Smooth muscle cell (in vitro differentiated cells): ENCODE measurements at regions not wholly inside any gene's neighbourhood (a gene's known extent, or its start where the extent isn't known, plus 50 kb on each side); places are given as distances from the start of the nearest gene placed in this dataset.

ENCODE experiments used
- DNase-seq: peaks from one replicate; lab custom pipeline; 2025; ENCODE audit not compliant: unreplicated experiment; lab: John Stamatoyannopoulos, UW
- H2AFZ ChIP-seq: fragments of 200-600 bp; sonication (generic); 2 replicates; pipeline ENCODE4 v1.6.0; 2016; ENCODE audit warnings: antibody characterized with exemption, low read depth, mild to moderate bottlenecking
- H3F3A ChIP-seq: fragments of 200-600 bp; sonication (generic); 2 replicates; pipeline ENCODE4 v1.6.0; 2017; ENCODE audit warnings: antibody characterized with exemption, low read depth
- H3K27ac ChIP-seq: fragments of 200-600 bp; sonication (generic); 2 replicates; pipeline ENCODE4 v1.5.1; 2016; ENCODE audit warnings: low read depth, mild to moderate bottlenecking
- H3K27me3 ChIP-seq: fragments of 200-600 bp; sonication (generic); 2 replicates; pipeline ENCODE4 v1.6.1; 2016; ENCODE audit warnings: low read depth, mild to moderate bottlenecking
- H3K36me3 ChIP-seq: fragments of 200-600 bp; sonication (generic); 2 replicates; pipeline ENCODE4 v1.5.1; 2016; ENCODE audit warnings: low read depth
- H3K4me1 ChIP-seq: fragments of 200-600 bp; sonication (generic); 2 replicates; pipeline ENCODE4 v1.5.1; 2016; ENCODE audit warnings: low read depth
- H3K4me2 ChIP-seq: fragments of 200-600 bp; sonication (generic); 2 replicates; pipeline ENCODE4 v1.6.0; 2016; ENCODE audit warnings: mild to moderate bottlenecking
- H3K4me3 ChIP-seq: fragments of 200-600 bp; sonication (generic); 2 replicates; pipeline ENCODE4 v1.5.1; 2016; ENCODE audit warnings: mild to moderate bottlenecking
- H3K79me2 ChIP-seq: fragments of 200-600 bp; sonication (generic); 2 replicates; pipeline ENCODE4 v1.6.0; 2016; ENCODE audit warnings: low read depth, mild to moderate bottlenecking
- H3K9ac ChIP-seq: fragments of 200-600 bp; sonication (generic); 2 replicates; pipeline ENCODE4 v1.6.0; 2016; ENCODE audit warnings: low read depth
- H3K9me3 ChIP-seq: fragments of 200-600 bp; sonication (generic); replicated peaks from 2 replicates; pipeline ENCODE4 v1.5.1; 2016; ENCODE audit warnings: low read depth
- H4K20me1 ChIP-seq: fragments of 200-600 bp; sonication (generic); 2 replicates; pipeline ENCODE4 v1.6.0; 2016; ENCODE audit warnings: low read depth
- WGBS: methylation state at CpG from one replicate; pipeline ENCODE4 v1.1.7; 2016; ENCODE audit warnings: low lambda C conversion rate; 5-methylcytosine and 5-hydroxymethylcytosine counted together
- TF ChIP-seq, protein P1 (sequence below): fragments of 200-600 bp; sonication (generic); IDR thresholded peaks from 2 replicates; pipeline ENCODE4 v1.5.1; 2017; ENCODE audit warnings: borderline replicate concordance, mild to moderate bottlenecking, antibody characterized with exemption; ENCODE audit not compliant: insufficient read depth, poor library complexity, severe bottlenecking

DNA sequence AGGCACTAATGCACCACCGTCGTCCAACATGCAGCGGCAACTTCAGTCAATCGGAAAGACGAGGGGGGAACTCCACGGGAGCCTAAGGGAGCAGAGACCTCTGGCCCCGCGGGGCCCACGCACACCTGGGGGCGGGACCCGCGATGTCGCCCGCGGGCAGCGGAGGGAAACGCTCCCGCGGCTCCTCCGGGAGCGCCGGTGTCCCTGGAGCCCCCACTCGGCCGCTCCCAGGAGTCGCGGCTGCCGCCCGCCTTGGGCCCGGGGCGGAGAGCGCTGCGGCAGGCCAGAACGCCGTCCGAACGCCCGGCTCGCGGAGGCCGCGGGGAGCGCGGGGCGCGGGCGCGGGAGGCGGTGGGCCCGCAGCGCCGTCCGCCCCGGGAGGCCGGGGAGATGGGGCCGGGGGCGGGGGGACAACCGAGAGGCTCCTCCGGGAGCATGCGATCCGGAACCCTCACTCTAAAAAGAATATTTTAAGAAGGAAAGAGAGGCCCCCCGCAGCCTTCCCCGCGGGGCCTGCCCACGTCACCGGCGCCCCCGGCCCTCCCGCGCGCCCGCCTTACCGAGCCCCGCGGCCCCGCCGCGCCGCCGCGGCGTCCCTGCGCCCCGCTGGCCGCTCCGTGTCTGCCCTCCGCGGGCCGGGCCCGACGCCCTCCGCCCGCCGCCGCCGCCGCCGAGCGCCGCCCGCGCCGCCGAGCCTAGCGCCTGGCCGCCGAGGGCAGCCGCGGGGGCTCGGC is 86.6 kb upstream of the ARHGAP32 start:
- H3K9ac ChIP-seq, result peak overlapping the region; percentile 32
- H3F3A ChIP-seq, result peaks cover 1% of the 10 kb centered on the region
- peaks cover 48% of the 10 kb centered on the region for H4K20me1 ChIP-seq
- no peak for DNase-seq
- no peaks in the 10 kb centered on the region for H3K36me3 ChIP-seq
- WGBS, result under 1% methylated on average over 34 of the region's 109 CpGs
- H3K27me3 ChIP-seq, result no peaks in the 10 kb centered on the region
- peaks cover 9% of the 10 kb centered on the region for H3K4me1 ChIP-seq
- H3K9me3 ChIP-seq, result no peaks in the 10 kb centered on the region
- peak overlapping the region; percentile 96 for H3K4me2 ChIP-seq
- no peak overlapping the region for H2AFZ ChIP-seq
- TF ChIP-seq, protein P1, sequence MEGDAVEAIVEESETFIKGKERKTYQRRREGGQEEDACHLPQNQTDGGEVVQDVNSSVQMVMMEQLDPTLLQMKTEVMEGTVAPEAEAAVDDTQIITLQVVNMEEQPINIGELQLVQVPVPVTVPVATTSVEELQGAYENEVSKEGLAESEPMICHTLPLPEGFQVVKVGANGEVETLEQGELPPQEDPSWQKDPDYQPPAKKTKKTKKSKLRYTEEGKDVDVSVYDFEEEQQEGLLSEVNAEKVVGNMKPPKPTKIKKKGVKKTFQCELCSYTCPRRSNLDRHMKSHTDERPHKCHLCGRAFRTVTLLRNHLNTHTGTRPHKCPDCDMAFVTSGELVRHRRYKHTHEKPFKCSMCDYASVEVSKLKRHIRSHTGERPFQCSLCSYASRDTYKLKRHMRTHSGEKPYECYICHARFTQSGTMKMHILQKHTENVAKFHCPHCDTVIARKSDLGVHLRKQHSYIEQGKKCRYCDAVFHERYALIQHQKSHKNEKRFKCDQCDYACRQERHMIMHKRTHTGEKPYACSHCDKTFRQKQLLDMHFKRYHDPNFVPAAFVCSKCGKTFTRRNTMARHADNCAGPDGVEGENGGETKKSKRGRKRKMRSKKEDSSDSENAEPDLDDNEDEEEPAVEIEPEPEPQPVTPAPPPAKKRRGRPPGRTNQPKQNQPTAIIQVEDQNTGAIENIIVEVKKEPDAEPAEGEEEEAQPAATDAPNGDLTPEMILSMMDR, result no peak
- H3K4me3 ChIP-seq, result peak overlapping the region; percentile 74
- peaks cover 48% of the 10 kb centered on the region for H3K79me2 ChIP-seq
- peak overlapping the region; percentile 10 for H3K27ac ChIP-seq

DNA sequence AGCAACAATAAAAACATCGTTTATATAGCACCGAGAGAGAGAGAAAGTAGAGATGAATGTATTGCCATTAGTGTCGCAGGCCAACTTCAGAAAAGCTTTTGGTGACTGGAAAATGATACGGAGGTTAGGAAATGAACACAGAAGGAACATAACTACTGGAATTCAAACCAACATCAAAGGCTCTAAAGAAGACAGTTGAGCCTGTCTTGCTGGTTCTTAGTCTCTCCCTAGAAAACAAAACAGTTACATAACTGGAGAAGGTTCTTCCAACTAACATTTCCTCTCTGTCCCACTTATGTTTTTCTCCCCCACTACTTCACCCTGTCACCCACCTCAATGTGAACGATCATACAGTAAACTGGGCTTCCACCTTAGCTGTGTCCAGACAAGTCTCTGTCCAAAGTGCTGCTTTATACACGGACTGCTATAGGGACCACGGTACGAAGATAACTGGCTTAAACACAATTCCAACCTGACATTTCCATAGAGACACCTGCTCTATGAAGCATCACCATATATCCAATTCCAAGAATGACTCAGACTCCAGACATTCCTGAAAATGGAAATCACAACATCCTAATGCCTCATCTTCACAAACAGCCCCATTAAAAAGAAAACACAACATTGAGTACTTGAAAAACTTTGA is 85.2 kb upstream of the ARHGAP32 start:
- Histone ChIP-seq H4K20me1 (peaks cover 63% of the 10 kb centered on the region), H2AFZ (no peak overlapping the region), H3K9ac (no peak overlapping the region), H3K9me3 (no peaks in the 10 kb centered on the region), H3K79me2 (peaks cover 62% of the 10 kb centered on the region), H3F3A (no peaks in the 10 kb centered on the region), H3K4me1 (peaks cover 9% of the 10 kb centered on the region), H3K27ac (no peak overlapping the region), H3K36me3 (no peaks in the 10 kb centered on the region), H3K4me2 (peak overlapping the region; percentile 96), H3K4me3 (no peak overlapping the region), H3K27me3 (no peaks in the 10 kb centered on the region)
- TF ChIP-seq, protein P1, result no peak
- WGBS, result 63% methylated on average over 8 of the region's 8 CpGs
- DNase-seq, result no peak

DNA sequence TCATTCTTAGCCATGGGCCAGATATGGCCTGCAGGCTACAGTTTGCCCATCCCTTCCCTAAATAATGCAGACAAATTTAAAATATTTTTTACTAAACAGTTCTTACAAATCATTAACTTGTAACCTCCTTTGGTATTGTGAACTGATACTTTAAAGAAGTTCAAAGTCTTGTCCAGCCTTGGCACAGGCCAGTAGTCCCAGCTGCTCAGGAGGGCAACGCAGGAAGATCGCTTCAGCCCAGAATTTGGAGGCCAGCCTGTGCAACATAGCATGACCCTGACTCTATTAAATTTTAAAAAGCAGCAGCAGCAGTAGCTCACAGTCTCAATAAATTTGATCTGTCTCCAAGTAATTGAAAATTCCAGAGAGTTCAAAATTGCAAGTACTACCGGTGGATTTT is 83.7 kb upstream of the ARHGAP32 start:
- H4K20me1 ChIP-seq, result peaks cover 78% of the 10 kb centered on the region
- no peaks in the 10 kb centered on the region for H3F3A ChIP-seq
- H3K36me3 ChIP-seq, result no peaks in the 10 kb centered on the region
- no peak for DNase-seq
- peaks cover 9% of the 10 kb centered on the region for H3K4me1 ChIP-seq
- no peak overlapping the region for H2AFZ ChIP-seq
- TF ChIP-seq, protein P1, result no peak
- WGBS, result 97% methylated on average over 3 of the region's 3 CpGs
- H3K9ac ChIP-seq, result no peak overlapping the region
- H3K4me2 ChIP-seq, result no peak overlapping the region
- H3K4me3 ChIP-seq, result no peak overlapping the region
- H3K27ac ChIP-seq, result no peak overlapping the region
- H3K79me2 ChIP-seq, result peaks cover 77% of the 10 kb centered on the region
- H3K9me3 ChIP-seq, result no peaks in the 10 kb centered on the region
- H3K27me3 ChIP-seq, result no peaks in the 10 kb centered on the region
